Dedifferentiated amniotic fluid mesenchymal stem cell (primary cell): ENCODE measurements at regions not wholly inside any gene's neighbourhood (a gene's known extent, or its start where the extent isn't known, plus 50 kb on each side); places are given as distances from the start of the nearest gene placed in this dataset.

Experiments
- DNase-seq: peaks from one replicate; pipeline ENCODE4 v3.0.0-alpha.2; 2016; ENCODE audit errors: extremely low spot score

DNA sequence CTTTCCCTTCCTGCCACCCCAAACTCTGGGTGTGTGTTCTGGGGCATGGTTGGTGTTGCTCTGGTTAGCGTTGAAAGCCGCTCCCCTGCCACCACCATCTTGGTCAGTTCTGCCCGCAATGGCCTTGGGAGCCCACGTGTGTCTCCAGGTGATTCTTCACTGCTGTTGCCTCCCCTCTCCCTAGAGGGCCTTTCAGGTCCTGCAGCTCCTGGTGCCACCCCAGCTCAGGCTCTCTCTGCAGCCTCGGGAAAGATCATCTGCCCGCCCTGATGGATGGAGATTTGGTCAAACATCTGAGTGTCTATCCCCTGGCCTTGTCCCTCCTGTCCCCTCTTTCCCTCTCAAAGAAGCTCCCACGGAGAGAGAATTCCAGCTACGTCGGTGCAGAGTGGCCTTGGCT is 241.3 kb downstream of the RBFOX3 start:
- no peak for DNase-seq

DNA sequence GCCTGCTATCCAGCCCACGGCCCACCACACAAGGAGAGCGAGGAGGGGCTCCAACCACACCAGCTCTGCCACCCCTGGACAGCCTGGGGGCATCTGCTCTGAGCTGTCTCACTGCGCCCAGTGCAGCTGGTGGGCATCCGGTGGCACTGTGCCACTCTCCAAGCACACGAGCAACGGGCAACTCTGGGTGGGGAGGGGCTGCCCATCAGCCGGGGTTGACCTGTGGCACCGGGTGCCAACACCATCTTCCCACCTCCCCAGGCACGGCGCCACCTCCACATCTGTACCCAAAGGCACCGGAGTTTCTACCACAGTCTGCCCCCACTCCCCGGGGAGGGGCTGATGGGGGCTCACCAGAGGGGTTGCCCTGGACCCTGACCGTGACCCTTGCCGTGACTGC is 241.8 kb downstream of the RBFOX3 start:
- no peak for DNase-seq

DNA sequence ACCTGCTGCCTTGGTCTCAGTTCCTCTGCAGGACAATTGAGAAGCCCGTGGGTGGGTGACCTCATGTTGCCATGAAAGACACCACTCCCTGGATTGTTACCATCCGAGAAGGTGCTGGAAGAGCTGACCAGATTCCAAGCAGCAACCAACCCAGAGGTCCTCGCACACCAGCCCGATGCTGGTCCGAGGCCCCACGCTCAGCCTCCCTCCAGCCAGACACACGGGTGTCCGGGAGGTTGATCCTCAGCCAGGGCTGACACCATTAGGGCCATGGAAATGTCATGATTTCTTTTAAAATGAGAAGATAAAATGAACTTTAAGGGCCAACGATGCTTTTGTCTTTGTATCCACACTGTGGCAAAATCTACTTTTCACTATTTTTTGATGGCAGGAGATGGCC is 242.3 kb downstream of the RBFOX3 start:
- no peak for DNase-seq

DNA sequence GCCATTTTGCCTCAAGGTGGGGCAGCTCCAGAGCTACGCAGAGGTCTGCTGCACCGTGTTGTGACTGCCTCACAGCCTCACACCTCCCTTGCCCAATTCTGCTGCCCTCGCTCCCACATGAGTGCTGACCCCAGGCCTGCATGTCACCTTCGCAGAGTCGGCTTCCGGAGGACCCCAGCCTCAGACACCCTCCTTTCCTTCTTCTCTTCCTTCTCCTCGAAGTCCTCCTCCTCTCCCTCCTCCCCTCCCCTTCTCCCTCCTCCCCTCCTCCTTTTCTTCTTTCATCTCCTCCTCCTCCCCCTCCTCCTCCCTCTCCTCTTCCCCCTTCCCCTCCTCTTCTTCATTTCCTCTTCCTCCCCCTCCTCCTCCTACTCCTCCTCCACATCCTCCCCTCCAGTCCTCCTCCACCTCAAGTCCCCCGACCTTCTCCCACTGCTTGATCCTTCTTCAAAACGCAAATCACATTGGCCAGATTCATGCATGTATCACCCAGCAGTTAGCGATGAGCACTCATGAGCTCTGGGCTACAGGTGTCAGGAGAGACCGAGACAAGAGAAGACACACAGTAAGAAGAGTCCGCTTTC is 243.8 kb downstream of the RBFOX3 start:
- no peak for DNase-seq

DNA sequence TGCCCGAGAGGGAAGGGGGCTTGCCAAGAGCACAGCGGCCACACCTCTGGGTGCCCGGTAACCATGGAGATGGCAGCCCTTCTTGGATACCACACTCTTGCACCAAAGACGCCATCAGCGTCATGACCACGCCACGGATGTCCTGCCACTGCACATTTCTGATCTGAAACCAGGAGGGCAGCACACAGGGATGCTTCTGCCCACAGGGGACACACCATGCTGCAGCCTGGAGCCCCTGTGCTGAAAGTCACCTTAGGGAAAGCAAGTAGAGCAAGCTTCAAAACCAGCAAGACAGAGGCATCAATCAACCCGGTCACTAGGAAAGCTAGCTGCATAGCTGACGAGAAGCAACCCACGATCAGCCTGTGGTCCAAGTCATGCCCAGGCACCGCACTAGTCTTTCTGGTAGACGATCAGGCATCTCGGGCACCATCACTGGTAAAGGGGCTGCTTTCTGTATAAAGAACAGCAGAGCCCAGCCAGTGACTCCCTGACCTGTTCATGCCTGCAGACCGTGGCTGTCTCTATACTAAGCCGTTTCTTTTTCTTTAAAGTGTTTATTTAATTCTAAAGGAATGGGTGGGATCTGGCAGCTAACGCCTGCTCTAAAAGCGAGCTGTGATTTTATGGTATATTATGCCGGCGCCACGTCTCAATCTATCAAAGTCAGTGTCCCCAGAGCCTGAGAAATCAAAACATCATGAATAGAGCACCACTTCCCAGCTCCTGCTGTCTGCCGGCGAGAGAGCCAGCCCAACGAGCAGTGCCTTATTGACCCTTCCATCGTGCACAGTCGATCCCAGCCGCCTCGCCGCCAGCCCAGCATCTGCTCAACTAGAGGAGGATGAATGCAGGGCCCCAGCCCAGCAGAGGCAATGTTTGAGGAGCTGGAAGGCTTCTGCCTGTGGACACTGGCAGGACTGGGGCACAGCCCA is 244.7 kb downstream of the RBFOX3 start:
- DNase-seq = no peak

DNA sequence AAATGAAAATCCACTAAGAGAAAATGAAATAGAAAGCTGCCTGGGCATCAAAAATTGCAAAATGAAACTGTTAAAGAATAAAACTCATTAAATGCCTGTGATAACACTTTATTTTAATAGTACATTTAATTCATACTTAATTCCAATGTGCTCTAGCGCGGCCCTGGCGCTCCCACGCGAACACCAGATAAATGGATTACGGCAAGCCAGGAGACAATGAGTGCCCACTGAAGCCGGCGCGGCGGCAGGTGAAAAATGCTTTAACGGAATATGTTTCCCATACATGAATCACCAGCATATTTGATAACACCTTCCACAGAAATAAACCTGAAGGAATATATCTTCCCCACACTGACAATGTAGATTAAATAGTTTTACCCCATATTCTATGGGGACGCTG is 245.5 kb downstream of the RBFOX3 start:
- no peak for DNase-seq

DNA sequence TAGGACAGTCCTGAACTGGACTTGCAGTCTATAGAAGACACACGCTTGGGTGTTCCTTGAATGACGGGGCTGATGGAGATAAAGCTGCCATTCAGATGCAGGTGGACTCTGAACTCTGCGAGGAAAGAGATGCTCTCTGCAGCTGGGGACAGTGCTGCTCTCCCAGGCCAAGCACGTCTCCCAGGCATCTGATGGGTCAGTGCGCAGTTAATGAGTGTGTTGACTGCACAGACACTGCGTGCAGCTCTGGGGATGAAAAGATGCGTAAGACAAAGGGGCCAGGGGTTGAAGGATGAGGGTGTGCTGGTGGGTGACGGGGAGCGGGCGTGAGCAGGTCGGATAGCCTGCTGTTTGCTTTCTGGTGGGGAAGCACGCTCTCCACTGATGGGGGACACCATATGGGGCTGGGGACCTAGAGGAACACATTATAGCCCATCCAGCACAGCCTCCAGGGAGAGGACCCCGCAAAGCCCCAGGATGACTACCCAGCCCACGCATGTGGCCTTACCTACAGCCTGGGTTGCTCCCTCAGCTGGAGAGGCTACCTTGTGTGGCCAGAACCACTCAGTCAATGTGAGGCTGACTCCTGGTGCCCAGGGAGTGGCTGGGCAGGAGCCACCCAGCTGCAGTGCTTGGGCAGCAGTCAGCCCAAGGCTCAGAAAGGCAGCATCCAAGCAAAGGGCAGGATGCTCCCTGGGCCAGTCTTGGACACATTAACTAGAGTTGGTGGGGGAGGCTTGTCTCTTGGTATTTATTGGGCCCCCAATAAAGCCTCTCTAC is 246.3 kb downstream of the RBFOX3 start:
- no peak for DNase-seq

DNA sequence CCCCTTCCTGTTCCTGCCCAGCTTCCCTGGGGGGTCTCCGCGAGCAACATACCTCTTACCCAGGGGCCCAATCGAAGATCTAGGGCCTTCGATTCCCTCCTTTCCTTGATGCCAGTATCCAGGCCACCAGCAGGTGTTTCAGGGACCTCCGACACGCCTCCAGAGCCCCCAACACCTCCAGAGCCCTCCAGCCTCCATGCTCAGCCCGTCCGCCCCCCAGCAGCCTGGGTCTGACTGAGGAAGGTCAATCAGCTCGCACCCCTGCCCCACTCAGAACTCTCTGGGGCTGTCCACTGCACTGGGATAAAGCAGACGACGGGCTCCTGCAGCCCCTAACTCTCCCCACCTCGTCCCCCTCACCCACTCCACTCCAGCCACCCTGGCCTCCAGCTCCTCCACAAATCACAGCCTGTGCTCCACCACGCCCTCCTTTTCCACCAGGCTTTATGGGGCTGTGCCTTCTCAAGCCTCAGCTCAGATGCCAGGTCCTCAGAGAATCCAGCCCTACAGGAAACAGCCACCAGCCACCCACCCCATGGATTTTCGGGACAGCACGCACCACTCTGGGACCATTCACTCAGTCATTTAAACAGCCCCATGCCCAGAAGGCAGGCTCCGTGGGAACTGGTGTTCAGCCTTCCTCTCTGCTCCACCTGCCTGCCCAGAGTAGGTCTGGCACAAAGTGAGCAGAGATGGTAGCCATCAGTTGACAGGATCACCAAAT is 247.1 kb downstream of the RBFOX3 start:
- no peak for DNase-seq

DNA sequence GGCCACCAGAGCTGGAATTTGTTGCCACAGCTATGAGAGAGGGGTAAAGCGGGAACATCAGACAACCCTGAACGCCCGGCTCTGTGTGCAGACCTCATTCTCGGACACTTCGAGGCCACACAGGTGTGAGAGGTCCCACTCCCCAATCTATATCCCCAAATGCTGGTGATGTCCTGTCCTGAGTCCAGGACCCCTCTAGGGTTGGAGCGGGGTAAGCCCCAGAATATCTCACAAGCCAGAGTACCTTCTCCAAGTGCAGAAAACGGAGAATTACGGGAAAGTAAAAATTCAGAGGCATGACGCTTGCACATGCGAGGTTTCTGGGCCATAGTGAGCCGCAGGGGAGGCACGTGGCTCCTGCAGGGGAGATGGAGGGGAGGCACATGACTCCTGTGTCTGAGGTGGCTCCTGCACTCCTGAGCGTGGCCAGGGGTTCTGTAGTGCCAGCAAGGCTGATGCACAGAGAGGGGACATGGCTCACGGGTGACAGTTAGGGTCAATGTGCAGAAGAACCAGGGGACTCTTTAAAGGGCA is 248.0 kb downstream of the RBFOX3 start:
- DNase-seq = no peak

DNA sequence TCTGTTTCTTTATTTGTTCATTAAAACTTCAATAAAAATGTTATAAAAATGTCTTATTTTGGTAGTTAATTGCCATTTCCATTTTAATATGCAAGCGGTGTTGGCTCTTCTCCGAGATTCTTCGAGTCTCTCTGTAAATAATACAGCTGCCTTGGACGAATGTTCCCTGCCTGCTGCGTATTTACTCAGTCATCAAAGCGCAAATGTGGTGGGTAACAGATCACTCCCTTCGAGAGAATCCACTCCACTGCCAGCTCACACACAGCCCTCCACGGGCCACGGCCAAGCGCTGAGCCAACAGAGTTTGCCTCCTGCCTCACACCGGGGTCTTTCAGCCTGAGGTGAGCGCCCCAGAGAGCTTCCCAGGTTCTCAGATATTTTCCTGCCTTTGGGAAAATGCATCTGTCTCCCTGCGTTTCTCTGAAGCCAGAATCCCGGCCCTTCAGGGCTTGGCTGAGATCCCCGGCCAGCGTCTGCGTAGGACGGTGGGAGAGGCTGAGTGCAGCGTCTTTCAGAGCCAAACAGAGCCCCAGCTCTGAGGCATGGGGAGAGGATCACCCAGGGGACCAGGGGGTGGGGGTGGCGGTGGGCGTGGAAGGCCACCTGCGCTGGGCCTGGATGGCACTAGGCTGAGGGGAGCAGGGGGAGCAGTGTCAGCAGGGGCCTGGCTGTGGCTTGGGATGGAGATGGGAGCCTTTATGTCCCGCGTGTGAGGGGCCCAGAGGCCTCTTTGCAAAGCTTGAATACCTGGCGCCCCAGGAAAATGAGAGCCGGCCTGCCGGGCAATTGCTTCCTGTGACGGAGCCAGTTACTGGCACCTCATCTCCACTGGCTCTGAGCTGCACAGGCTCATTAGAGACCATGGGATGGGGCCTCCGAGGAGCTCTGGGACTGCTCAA is 248.7 kb downstream of the RBFOX3 start:
- DNase-seq = no peak

DNA sequence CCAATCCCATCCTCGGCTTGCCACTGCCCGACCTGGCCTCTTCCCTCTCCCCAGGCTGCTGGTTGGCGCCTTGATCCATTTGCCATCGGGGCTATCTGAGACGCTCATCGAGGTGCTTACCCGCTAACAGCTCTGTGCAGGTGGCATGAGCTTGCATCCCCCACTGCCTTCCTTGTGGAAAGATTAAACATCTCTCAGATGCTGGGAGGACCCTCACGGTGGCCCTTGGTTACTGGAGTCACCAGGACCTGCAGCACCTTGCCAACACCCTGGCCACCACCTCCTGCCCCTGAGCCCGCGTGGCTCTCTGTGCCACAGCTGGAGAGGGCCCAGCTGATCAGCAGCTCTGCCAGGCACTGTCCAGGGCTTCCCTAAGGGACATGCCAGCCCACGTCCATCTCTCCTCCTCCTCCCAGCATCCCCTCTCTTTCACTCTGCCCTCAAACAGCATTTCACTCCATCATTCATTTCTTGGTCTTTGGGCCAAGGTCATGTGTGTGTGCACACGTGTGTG is 249.6 kb downstream of the RBFOX3 start:
- no peak for DNase-seq

DNA sequence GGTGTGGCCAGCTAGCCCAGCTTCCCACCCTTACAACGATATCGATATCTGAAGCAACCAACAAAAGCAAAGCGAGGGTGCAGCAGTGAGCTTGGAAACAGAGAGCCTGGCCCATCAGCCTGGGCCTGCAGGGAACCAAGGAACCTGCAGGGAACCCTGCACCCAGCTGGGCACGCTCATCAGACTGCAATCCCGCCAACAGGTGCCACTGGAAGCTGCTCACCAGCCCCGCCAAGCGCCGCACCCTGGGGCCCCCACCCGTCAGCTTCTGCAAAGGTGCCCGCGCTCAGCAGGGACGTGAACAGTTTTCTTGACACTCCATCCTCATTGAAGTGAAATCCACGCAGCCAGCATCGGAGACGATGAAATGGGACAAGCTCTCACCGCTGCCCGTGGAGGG is 250.7 kb downstream of the RBFOX3 start:
- DNase-seq = no peak

DNA sequence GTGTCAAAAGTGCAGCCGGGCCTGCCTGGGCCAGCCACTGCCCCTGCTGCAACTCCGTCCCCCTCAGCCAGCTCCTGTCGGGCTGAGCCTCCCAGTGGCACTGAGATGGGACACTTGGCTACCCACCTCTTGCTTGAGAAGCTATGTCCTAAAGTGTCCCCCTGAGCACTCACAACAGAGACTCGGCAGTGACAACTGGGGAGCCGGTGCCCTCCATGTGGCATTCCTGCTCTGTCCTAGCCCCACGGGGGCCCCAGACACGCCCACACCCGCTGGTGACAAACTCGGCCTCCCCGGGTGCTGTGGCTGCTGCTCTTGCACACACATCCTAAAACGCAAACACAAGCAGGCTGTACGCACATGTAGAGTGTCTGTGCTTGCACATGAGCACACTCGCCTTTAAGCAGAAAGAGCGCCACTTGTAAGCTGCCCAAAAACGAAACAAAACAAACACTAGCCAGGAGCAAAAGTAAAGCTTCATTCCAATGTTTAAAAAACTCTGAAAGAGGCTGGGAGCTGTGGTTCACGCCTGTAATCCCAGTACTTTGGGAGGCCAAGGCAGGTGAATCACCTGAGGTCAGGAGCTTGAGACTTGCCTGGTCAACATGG is 253.9 kb downstream of the RBFOX3 start:
- no peak for DNase-seq

DNA sequence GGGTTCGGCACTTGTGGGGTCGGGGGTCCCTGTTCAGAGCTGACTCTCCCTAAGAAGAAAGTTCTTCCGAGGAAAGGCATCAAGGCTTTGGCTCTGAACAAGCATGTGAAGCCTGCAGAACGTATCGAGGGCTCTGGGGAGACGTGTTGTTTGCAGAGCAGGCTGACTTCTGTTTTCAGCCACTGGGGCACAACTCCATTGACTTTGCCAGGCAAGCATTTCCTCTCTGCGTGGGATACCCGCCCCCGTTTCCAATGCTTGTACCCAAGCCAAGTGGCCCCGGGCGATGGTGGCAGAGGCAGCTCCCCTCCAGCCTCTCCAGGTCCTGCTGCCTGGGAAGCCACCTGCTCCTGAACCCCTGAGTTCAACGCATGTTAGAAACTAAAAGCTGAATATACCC is 255.7 kb downstream of the RBFOX3 start:
- no peak for DNase-seq

DNA sequence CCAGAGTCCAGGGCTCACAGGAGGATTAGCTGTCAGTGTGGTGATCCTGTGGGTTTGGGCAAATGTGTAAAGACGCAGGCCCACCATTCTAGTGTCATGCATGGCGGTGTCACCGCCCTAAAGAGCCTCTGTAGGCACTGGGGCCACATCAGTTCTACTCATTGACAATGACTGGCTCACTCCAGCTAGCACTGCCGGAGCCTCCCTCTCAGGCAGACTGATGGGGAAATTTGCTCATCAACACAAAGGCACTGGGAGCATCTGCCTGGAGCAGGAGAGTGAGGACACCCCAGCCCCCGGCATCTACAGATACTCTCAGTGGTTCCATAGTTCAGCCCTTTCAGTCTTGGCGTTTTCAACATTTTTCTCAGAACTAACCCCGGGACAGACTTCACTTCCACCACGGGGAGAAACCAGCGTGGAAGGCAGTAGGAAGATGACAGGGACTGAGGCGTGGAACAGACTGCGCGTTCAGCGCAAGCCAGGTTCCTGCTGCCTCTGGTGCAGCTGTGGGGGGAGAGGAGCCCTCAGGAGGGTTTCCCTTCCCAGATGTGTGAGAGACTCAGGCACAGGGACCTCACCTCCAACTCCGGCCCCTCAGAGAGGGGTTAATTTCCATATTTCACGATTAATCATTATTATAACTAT is 256.6 kb downstream of the RBFOX3 start:
- DNase-seq = no peak

DNA sequence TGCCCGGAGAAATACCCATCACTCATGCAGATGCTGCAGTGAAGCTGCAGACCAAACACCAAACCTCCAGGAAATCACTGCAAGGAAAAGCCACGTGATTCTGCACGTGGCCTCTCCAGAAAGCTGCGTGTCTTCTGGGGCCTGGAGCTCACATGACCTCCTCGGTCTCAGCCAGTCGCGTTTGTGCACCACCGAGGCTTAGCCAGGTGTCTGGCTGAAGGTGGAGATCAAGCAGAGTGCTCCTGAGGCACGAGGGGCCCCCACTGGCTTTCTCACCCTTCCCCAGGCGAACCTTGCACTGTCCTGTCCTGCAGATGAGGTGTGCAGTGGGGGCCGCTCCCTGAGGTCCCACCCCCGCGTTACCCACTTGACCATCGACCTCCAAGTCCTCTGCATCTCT is 257.3 kb downstream of the RBFOX3 start:
- no peak for DNase-seq

DNA sequence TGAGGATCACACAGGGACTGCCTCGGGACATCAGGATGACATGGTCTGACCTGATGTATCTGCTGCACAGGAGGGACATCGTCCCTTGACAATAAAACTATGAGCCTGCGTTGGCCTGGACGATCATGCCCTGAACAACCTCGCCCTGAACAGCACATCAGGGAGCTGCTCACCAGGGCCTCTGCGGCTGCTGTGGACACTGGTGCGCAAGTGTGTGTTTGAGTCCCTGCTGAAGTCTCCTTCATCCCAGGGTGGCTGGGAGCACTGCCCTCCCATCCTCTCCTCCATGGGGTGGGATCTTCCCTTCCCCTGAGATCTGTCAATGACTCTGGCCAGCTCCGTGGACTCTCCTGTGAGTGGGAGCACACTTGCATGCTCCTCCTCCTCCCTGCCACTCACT is 257.8 kb downstream of the RBFOX3 start:
- no peak for DNase-seq

DNA sequence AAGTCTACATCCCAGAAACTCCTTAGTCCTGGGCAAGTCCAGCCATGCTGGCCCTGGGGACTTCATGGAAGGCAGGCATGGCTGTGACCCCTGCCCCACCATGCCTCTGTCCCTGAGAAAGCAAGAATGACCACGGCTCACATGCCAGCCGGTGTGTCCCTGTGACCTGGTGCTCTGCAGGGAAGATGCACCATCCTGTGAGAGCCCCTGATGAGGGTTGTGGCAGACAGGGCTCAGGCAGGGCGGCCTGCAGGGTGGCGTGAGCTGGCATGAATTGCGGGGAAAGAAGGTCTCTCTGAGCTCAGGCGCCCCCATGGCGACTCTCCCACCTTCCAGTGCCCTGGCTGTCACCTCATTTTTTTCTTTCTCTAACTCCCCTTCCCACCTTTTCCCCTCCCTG is 260.3 kb downstream of the RBFOX3 start:
- DNase-seq = no peak
